GM12892 (cell line): ENCODE measurements at regions not wholly inside any gene's neighbourhood (a gene's known extent, or its start where the extent isn't known, plus 50 kb on each side); places are given as distances from the start of the nearest gene placed in this dataset.

Experiments used
- POLR2A ChIP-seq: IDR thresholded peaks from 2 replicates; pipeline ENCODE4 v1.6.1; 2011; ENCODE audit warnings: low read depth, low read length, control low read depth
- POLR2AphosphoS5 ChIP-seq: IDR thresholded peaks from 2 replicates; pipeline ENCODE4 v1.6.1; 2011; ENCODE audit warnings: low read depth, low read length, control low read depth

GRCh38 chr15:67991706-67992105 is 62.4 kb upstream of the PIAS1 start:
- TF ChIP-seq POLR2A = no peak
- TF ChIP-seq POLR2AphosphoS5 = no peak
